ENCODE measurements at regions not wholly inside any gene's neighbourhood (a gene's known extent, or its start where the extent isn't known, plus 50 kb on each side); places are given as distances from the start of the nearest gene placed in this dataset.

GRCh38 chr10:105596749-105597148 lies 955.7 kb downstream of the SORCS3 start:
- ChIA-PET CTCF (no interaction called here), POLR2A (no interaction called here)
- H3K27me3 Mint-ChIP-seq: no peaks in the 10 kb centered on the region
- no peak overlapping the region for H2AFZ ChIP-seq (ENCODE audit: insufficient read depth, low read depth, low read length, poor library complexity, severe bottlenecking)
- intact Hi-C loops (cut with micrococcal nuclease): no loop called here
- no peaks in the 10 kb centered on the region for H3K9me3 ChIP-seq (ENCODE audit: control extremely low read depth in 1 of 3, control insufficient read depth in 2 of 3, insufficient read depth in 1 of 3, low read length in 2 of 3)
- no CpG with 5 or more reads among the region's 3 CpGs for WGBS (ENCODE audit: insufficient coverage)
- H3K79me2 ChIP-seq (ENCODE audit: control insufficient read depth, insufficient read depth, low read length): no peaks in the 10 kb centered on the region
- no peaks in the 10 kb centered on the region for H3K36me3 ChIP-seq (replicated peaks in 1 of 2; ENCODE audit: control extremely low read depth in 1 of 2, control insufficient read depth in 1 of 2, extremely low read depth in 1 of 2, insufficient read depth in 2 of 2, low read length in 1 of 2)
- no peaks in the 10 kb centered on the region for H4K20me1 ChIP-seq (ENCODE audit: control insufficient read depth, insufficient read depth, low read length, poor library complexity, severe bottlenecking)
- H3K27ac ChIP-seq (ENCODE audit: low read length in 2 of 2): no peak overlapping the region
- no peaks in the 10 kb centered on the region for H3K9me3 Mint-ChIP-seq (ENCODE audit: insufficient read depth)
- H3K4me1 Mint-ChIP-seq: no peaks in the 10 kb centered on the region
- DNase-seq: no peak
- H3K4me3 Mint-ChIP-seq: no peak overlapping the region
- ATAC-seq (ENCODE audit: low read depth): no peak
- H3K4me3 ChIP-seq (ENCODE audit: control extremely low read depth in 1 of 5, extremely low read depth in 1 of 5, insufficient read depth in 1 of 5, low read depth in 2 of 5, low read length in 4 of 5): no peak overlapping the region
- H3K4me2 ChIP-seq (replicated peaks; ENCODE audit: low read depth, low read length, poor library complexity, severe bottlenecking): no peak overlapping the region
- H3K9ac ChIP-seq (ENCODE audit: low read length): no peak overlapping the region
- H3K27me3 ChIP-seq (replicated peaks in 1 of 4; ENCODE audit: control extremely low read depth in 1 of 4, control insufficient read depth in 3 of 4, insufficient read depth in 4 of 4, low read length in 3 of 4): no peaks in the 10 kb centered on the region
- no peaks in the 10 kb centered on the region for H3K4me1 ChIP-seq (ENCODE audit: control insufficient read depth in 2 of 2, insufficient read depth in 2 of 2, low read length in 2 of 2)
- TF ChIP-seq EZH2 (IDR thresholded peaks at IDR 0.05; ENCODE audit: borderline replicate concordance, insufficient read depth, low read depth, low read length, poor library complexity, severe bottlenecking) (no peak), CTCF (IDR thresholded peaks at IDR 0.05) (no peak)
- H3K27ac Mint-ChIP-seq: no peak overlapping the region

GRCh38 chr10:105594296-105594695 lies 953.2 kb downstream of the SORCS3 start:
- H3K36me3 ChIP-seq (replicated peaks in 1 of 2; ENCODE audit: control extremely low read depth in 1 of 2, control insufficient read depth in 1 of 2, extremely low read depth in 1 of 2, insufficient read depth in 2 of 2, low read length in 1 of 2): no peaks in the 10 kb centered on the region
- no peaks in the 10 kb centered on the region for H3K9me3 Mint-ChIP-seq (ENCODE audit: insufficient read depth)
- DNase-seq: no peak

More at GRCh38 chr10:105594296-105594695, 953.2 kb downstream of the SORCS3 start:
- Histone ChIP-seq H3K79me2 (ENCODE audit: control insufficient read depth, insufficient read depth, low read length) (no peaks in the 10 kb centered on the region), H3K27me3 (replicated peaks in 1 of 4; ENCODE audit: control extremely low read depth in 1 of 4, control insufficient read depth in 3 of 4, insufficient read depth in 4 of 4, low read length in 3 of 4) (no peaks in the 10 kb centered on the region), H4K20me1 (ENCODE audit: control insufficient read depth, insufficient read depth, low read length, poor library complexity, severe bottlenecking) (no peaks in the 10 kb centered on the region), H2AFZ (ENCODE audit: insufficient read depth, low read depth, low read length, poor library complexity, severe bottlenecking) (no peak overlapping the region), H3K27ac (ENCODE audit: low read length in 2 of 2) (no peak overlapping the region), H3K9ac (ENCODE audit: low read length) (no peak overlapping the region), H3K4me3 (ENCODE audit: control extremely low read depth in 1 of 5, extremely low read depth in 1 of 5, insufficient read depth in 1 of 5, low read depth in 2 of 5, low read length in 4 of 5) (no peak overlapping the region), H3K4me2 (replicated peaks; ENCODE audit: low read depth, low read length, poor library complexity, severe bottlenecking) (no peak overlapping the region), H3K9me3 (ENCODE audit: control extremely low read depth in 1 of 3, control insufficient read depth in 2 of 3, insufficient read depth in 1 of 3, low read length in 2 of 3) (no peaks in the 10 kb centered on the region), H3K4me1 (ENCODE audit: control insufficient read depth in 2 of 2, insufficient read depth in 2 of 2, low read length in 2 of 2) (no peaks in the 10 kb centered on the region)
- CTCF ChIA-PET: no interaction called here
- intact Hi-C loops (cut with micrococcal nuclease): no loop called here
- H3K27me3 Mint-ChIP-seq: no peaks in the 10 kb centered on the region
- ATAC-seq (ENCODE audit: low read depth): no peak
- no peak for TF ChIP-seq CTCF (IDR thresholded peaks at IDR 0.05)
- TF ChIP-seq EZH2 (IDR thresholded peaks at IDR 0.05; ENCODE audit: borderline replicate concordance, insufficient read depth, low read depth, low read length, poor library complexity, severe bottlenecking): no peak
- POLR2A ChIA-PET: no interaction called here
- no peaks in the 10 kb centered on the region for H3K4me1 Mint-ChIP-seq
- no CpG with 5 or more reads among the region's 2 CpGs for WGBS (ENCODE audit: insufficient coverage)
- no peak overlapping the region for H3K4me3 Mint-ChIP-seq
- H3K27ac Mint-ChIP-seq: no peak overlapping the region

All from B cell (primary cell).